Right lobe of liver (tissue), 4 donors: ENCODE measurements at regions not wholly inside any gene's neighbourhood (a gene's known extent, or its start where the extent isn't known, plus 50 kb on each side); places are given as distances from the start of the nearest gene placed in this dataset.

Source experiments
- POLR2A ChIP-seq: fragments of 450-650 bp; IDR thresholded peaks from one replicate; pipeline ENCODE4 v1.6.1; 2017; ENCODE audit warnings: antibody characterized with exemption, mild to moderate bottlenecking
- TF ChIP-seq, protein P1 (sequence below), 4 donors: fragments of 200-600 bp in 3 of 4; fragments of 450-650 bp in 1 of 4; IDR thresholded peaks; one replicate each; pipeline versions ENCODE4 v1.5.1 to v1.8.0; 2016 to 2022; ENCODE audit warnings: antibody characterized with exemption in 4 of 4, mild to moderate bottlenecking in 2 of 4
- donor health status: DM: no; HTN: no; CAD: no.
- donor health status: DM: no; HTN: no; CAD: no.
- donor health status: DM: no; HTN: yes; CAD: no.

DNA sequence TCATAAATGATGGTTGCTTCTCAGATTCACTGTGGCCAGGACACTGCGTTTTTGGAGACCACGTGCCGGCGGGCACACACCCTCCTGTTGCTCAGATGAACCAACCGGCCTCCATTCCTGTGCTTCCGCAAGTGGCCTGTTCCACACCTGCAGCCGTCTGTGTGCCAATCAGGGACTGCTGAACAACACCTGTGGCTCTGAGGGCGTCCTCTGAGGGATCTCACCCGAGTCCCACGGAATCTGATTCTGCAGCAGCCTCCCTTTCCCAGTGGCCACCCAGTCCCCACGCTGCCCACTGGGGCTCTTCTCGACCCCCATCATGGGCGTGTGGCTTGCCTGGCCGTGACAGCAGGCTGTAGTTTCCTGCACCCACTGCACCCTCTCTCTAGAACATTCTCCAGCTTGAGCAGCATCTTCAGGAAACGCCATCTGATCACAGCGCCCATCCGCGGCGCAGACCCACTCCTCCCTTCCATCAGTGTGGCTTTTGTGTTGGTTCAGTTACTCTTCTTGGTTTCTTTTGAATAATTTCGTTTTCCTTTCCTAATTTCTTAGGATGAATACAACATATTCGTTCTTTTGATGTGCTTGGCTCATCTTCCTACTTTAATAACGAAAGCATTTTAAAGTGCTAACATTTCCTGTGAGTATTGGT lies 65.1 kb upstream of the SLC22A11 start:
- TF ChIP-seq, protein P1, sequence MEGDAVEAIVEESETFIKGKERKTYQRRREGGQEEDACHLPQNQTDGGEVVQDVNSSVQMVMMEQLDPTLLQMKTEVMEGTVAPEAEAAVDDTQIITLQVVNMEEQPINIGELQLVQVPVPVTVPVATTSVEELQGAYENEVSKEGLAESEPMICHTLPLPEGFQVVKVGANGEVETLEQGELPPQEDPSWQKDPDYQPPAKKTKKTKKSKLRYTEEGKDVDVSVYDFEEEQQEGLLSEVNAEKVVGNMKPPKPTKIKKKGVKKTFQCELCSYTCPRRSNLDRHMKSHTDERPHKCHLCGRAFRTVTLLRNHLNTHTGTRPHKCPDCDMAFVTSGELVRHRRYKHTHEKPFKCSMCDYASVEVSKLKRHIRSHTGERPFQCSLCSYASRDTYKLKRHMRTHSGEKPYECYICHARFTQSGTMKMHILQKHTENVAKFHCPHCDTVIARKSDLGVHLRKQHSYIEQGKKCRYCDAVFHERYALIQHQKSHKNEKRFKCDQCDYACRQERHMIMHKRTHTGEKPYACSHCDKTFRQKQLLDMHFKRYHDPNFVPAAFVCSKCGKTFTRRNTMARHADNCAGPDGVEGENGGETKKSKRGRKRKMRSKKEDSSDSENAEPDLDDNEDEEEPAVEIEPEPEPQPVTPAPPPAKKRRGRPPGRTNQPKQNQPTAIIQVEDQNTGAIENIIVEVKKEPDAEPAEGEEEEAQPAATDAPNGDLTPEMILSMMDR (IDR thresholded peaks at IDR 0.05): no peak
- no peak for TF ChIP-seq POLR2A
